ENCODE measurements at regions not wholly inside any gene's neighbourhood (a gene's known extent, or its start where the extent isn't known, plus 50 kb on each side); places are given as distances from the start of the nearest gene placed in this dataset.

GRCh38 chr6:18746727-18747126 lies 359.6 kb downstream of the RNF144B start:
- Histone ChIP-seq H3K4me1 (ENCODE audit: control insufficient read depth, low read length) (no peaks in the 10 kb centered on the region), H3F3A (ENCODE audit: control insufficient read depth, insufficient read depth) (no peaks in the 10 kb centered on the region), H3K27ac (ENCODE audit: low read depth, low read length) (no peak overlapping the region), H3K4me3 (ENCODE audit: low read length) (no peak overlapping the region), H3K79me2 (ENCODE audit: control insufficient read depth, low read length) (no peaks in the 10 kb centered on the region), H3K27me3 (ENCODE audit: control insufficient read depth, low read length) (no peaks in the 10 kb centered on the region), H3K9me3 (ENCODE audit: control insufficient read depth, insufficient read depth, low read length) (no peaks in the 10 kb centered on the region), H3K9me2 (replicated peaks; ENCODE audit: control insufficient read depth, low read length) (no peaks in the 10 kb centered on the region), H3K36me3 (ENCODE audit: control insufficient read depth, low read length) (no peaks in the 10 kb centered on the region), H4K20me1 (ENCODE audit: control insufficient read depth, insufficient read depth, low read depth, low read length) (no peaks in the 10 kb centered on the region), H3K4me2 (ENCODE audit: low read length) (no peak overlapping the region)
- TF ChIP-seq EZH2phosphoT487 (IDR thresholded peaks at IDR 0.05; ENCODE audit: borderline replicate concordance, low read length): no peak
- TF ChIP-seq, protein P1, sequence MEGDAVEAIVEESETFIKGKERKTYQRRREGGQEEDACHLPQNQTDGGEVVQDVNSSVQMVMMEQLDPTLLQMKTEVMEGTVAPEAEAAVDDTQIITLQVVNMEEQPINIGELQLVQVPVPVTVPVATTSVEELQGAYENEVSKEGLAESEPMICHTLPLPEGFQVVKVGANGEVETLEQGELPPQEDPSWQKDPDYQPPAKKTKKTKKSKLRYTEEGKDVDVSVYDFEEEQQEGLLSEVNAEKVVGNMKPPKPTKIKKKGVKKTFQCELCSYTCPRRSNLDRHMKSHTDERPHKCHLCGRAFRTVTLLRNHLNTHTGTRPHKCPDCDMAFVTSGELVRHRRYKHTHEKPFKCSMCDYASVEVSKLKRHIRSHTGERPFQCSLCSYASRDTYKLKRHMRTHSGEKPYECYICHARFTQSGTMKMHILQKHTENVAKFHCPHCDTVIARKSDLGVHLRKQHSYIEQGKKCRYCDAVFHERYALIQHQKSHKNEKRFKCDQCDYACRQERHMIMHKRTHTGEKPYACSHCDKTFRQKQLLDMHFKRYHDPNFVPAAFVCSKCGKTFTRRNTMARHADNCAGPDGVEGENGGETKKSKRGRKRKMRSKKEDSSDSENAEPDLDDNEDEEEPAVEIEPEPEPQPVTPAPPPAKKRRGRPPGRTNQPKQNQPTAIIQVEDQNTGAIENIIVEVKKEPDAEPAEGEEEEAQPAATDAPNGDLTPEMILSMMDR (IDR thresholded peaks at IDR 0.05; ENCODE audit: low read depth, low read length, poor library complexity, severe bottlenecking): no peak

DNA sequence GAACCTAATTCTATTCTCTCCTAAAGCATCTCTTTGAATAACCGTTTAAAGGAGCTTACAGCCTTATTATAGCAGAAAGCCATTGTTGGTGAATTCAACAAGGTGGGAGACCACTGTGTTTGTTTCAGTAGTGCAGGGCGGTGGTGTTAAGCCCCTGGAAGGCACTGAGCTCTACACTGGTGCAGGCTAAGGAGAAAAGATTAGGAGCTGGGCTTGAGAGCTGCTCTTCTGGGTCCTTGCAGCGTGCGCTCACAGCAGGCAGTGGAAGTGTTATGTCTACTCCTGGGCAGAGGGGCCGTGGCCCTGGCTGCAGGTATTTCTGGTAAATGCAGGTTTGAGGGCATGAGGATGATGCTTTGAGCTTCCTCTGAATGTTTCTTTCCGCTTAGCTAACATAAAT lies 361.2 kb downstream of the RNF144B start:
- no peaks in the 10 kb centered on the region for H3K27me3 ChIP-seq (ENCODE audit: control insufficient read depth, low read length)
- no peak overlapping the region for H3K4me2 ChIP-seq (ENCODE audit: low read length)
- H4K20me1 ChIP-seq (ENCODE audit: control insufficient read depth, insufficient read depth, low read depth, low read length): no peaks in the 10 kb centered on the region
- no peaks in the 10 kb centered on the region for H3K79me2 ChIP-seq (ENCODE audit: control insufficient read depth, low read length)
- H3K9me3 ChIP-seq (ENCODE audit: control insufficient read depth, insufficient read depth, low read length): no peaks in the 10 kb centered on the region
- no peaks in the 10 kb centered on the region for H3K9me2 ChIP-seq (replicated peaks; ENCODE audit: control insufficient read depth, low read length)
- no peak overlapping the region for H3K4me3 ChIP-seq (ENCODE audit: low read length)
- no peak overlapping the region for H3K27ac ChIP-seq (ENCODE audit: low read depth, low read length)
- no peaks in the 10 kb centered on the region for H3K36me3 ChIP-seq (ENCODE audit: control insufficient read depth, low read length)
- H3K4me1 ChIP-seq (ENCODE audit: control insufficient read depth, low read length): no peaks in the 10 kb centered on the region
- H3F3A ChIP-seq (ENCODE audit: control insufficient read depth, insufficient read depth): no peaks in the 10 kb centered on the region
- no peak for TF ChIP-seq EZH2phosphoT487 (IDR thresholded peaks at IDR 0.05; ENCODE audit: borderline replicate concordance, low read length)
- TF ChIP-seq, protein P1 (IDR thresholded peaks at IDR 0.05; ENCODE audit: low read depth, low read length, poor library complexity, severe bottlenecking): no peak

- no peaks in the 10 kb centered on the region for H3F3A ChIP-seq (ENCODE audit: control insufficient read depth, insufficient read depth)
- no peaks in the 10 kb centered on the region for H3K27me3 ChIP-seq (ENCODE audit: control insufficient read depth, low read length)
- no peaks in the 10 kb centered on the region for H3K9me2 ChIP-seq (replicated peaks; ENCODE audit: control insufficient read depth, low read length)
- H3K27ac ChIP-seq (ENCODE audit: low read depth, low read length): no peak overlapping the region
- no peaks in the 10 kb centered on the region for H3K79me2 ChIP-seq (ENCODE audit: control insufficient read depth, low read length)
- H3K4me1 ChIP-seq (ENCODE audit: control insufficient read depth, low read length): no peaks in the 10 kb centered on the region
- no peaks in the 10 kb centered on the region for H4K20me1 ChIP-seq (ENCODE audit: control insufficient read depth, insufficient read depth, low read depth, low read length)
- TF ChIP-seq EZH2phosphoT487 (IDR thresholded peaks at IDR 0.05; ENCODE audit: borderline replicate concordance, low read length): no peak
- TF ChIP-seq, protein P1 (IDR thresholded peaks at IDR 0.05; ENCODE audit: low read depth, low read length, poor library complexity, severe bottlenecking): no peak
- no peak overlapping the region for H3K4me2 ChIP-seq (ENCODE audit: low read length)
- no peaks in the 10 kb centered on the region for H3K9me3 ChIP-seq (ENCODE audit: control insufficient read depth, insufficient read depth, low read length)
- no peaks in the 10 kb centered on the region for H3K36me3 ChIP-seq (ENCODE audit: control insufficient read depth, low read length)
- no peak overlapping the region for H3K4me3 ChIP-seq (ENCODE audit: low read length)
Observed at GRCh38 chr6:18752278-18753068, 365.3 kb downstream of the RNF144B start.
